MCF 10A (cell line): ENCODE measurements at regions not wholly inside any gene's neighbourhood (a gene's known extent, or its start where the extent isn't known, plus 50 kb on each side); places are given as distances from the start of the nearest gene placed in this dataset.
"Not testable (repeated sequence)": the region's sequence is repeated elsewhere in the genome, so short reads cannot be mapped to it uniquely, and the experiment has no call there.

Experiments
- BruUV-seq: library from RNA; stranded (reverse); fragments of 400-500 nt; replicated peaks from 2 replicates; lab custom pipeline; 2021; lab: Mats Ljungman, UMichigan
- CTCF ChIA-PET: fragments of 300-600 bp; sonication (Branson Sonifier 250); formaldehyde crosslinking; extraction: SDS; loops from one replicate; lab custom pipeline; 2021; ENCODE audit warnings: antibody characterized with exemption, inconsistent platforms; lab: Yijun Ruan, JAX
- POLR2A ChIA-PET: fragments of 300-600, 350-650 bp; sonication (Branson Sonifier 250); formaldehyde crosslinking; extraction: SDS; loops from one replicate; lab custom pipeline; 2020; ENCODE audit warnings: antibody characterized with exemption, inconsistent platforms; lab: Yijun Ruan, JAX
- DNase-seq: peaks from one replicate; pipeline ENCODE4 v3.0.0-alpha.2; 2018; ENCODE audit not compliant: unreplicated experiment
- H3K27ac Mint-ChIP-seq: one replicate; pipeline ENCODE4 v1.8.0; 2022; ENCODE audit warnings: mild to moderate bottlenecking, low read depth, mixed read lengths; ENCODE audit not compliant: unreplicated experiment
- H3K27me3 Mint-ChIP-seq: one replicate; pipeline ENCODE4 v1.8.0; 2022; ENCODE audit warnings: mixed read lengths; ENCODE audit not compliant: insufficient read depth, unreplicated experiment
- H3K36me3 Mint-ChIP-seq: one replicate; pipeline ENCODE4 v1.8.0; 2022; ENCODE audit warnings: mild to moderate bottlenecking, moderate library complexity, mixed read lengths; ENCODE audit not compliant: insufficient read depth, unreplicated experiment
- H3K4me1 Mint-ChIP-seq: one replicate; pipeline ENCODE4 v1.8.0; 2022; ENCODE audit warnings: mixed read lengths; ENCODE audit not compliant: insufficient read depth, unreplicated experiment
- H3K4me3 Mint-ChIP-seq: one replicate; pipeline ENCODE4 v1.8.0; 2022; ENCODE audit warnings: mild to moderate bottlenecking, moderate library complexity, mixed read lengths; ENCODE audit not compliant: unreplicated experiment
- H3K9me3 Mint-ChIP-seq: one replicate; pipeline ENCODE4 v1.8.0; 2022; ENCODE audit warnings: mixed read lengths; ENCODE audit not compliant: unreplicated experiment
- intact Hi-C: fragments of 100-400 bp; cut with micrococcal nuclease; formaldehyde crosslinking; loops from 2 replicates; pipeline ENCODE4 v1.14.1; 2022
- TF ChIP-seq, protein P1 (sequence below): fragments of 200-600 bp; IDR thresholded peaks from one replicate; pipeline ENCODE4 v1.8.0; 2022; ENCODE audit warnings: antibody characterized with exemption, mild to moderate bottlenecking; ENCODE audit not compliant: unreplicated experiment

DNA sequence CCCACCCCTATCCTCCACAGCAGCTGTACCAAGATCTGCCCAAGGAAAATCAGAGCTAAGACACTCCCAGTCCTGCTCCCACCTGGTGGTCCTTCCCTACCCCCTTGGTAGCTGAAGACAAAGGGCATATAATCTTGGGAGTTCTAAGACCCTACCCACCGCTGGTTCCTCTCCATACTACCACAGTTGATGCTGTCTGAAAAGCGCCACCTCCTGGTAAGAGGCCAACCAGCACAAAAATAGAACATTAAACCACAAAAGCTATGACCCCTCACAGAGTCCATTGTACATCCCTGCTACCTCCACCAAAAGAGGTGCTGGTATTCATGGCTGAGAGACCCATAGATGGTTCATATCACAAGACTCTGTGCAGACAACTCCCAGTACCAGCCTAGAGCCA is 161.5 kb upstream of the ARHGAP42 start:
- POLR2A ChIA-PET: interaction anchor here (0.7 kb wide), 1 partner anchor 20 kb away, joined by 4 read pairs; no protein-coding TSS in a partner anchor
- CTCF ChIA-PET: interaction anchor here (1.0 to 1.3 kb wide), 2 partner anchors 10 to 93 kb away, joined by 3 to 6 read pairs; no protein-coding TSS in a partner anchor
- Mint-ChIP-seq H3K36me3 (no peaks in the 10 kb centered on the region), H3K4me1 (no peaks in the 10 kb centered on the region), H3K9me3 (peaks cover 13% of the 10 kb centered on the region), H3K27ac (no peak overlapping the region), H3K27me3 (no peaks in the 10 kb centered on the region), H3K4me3 (no peak overlapping the region)
- intact Hi-C loops: no loop called here
- no TSS peak for BruUV-seq
- peak; percentile 43 for DNase-seq
- TF ChIP-seq, protein P1, sequence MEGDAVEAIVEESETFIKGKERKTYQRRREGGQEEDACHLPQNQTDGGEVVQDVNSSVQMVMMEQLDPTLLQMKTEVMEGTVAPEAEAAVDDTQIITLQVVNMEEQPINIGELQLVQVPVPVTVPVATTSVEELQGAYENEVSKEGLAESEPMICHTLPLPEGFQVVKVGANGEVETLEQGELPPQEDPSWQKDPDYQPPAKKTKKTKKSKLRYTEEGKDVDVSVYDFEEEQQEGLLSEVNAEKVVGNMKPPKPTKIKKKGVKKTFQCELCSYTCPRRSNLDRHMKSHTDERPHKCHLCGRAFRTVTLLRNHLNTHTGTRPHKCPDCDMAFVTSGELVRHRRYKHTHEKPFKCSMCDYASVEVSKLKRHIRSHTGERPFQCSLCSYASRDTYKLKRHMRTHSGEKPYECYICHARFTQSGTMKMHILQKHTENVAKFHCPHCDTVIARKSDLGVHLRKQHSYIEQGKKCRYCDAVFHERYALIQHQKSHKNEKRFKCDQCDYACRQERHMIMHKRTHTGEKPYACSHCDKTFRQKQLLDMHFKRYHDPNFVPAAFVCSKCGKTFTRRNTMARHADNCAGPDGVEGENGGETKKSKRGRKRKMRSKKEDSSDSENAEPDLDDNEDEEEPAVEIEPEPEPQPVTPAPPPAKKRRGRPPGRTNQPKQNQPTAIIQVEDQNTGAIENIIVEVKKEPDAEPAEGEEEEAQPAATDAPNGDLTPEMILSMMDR: no peak

DNA sequence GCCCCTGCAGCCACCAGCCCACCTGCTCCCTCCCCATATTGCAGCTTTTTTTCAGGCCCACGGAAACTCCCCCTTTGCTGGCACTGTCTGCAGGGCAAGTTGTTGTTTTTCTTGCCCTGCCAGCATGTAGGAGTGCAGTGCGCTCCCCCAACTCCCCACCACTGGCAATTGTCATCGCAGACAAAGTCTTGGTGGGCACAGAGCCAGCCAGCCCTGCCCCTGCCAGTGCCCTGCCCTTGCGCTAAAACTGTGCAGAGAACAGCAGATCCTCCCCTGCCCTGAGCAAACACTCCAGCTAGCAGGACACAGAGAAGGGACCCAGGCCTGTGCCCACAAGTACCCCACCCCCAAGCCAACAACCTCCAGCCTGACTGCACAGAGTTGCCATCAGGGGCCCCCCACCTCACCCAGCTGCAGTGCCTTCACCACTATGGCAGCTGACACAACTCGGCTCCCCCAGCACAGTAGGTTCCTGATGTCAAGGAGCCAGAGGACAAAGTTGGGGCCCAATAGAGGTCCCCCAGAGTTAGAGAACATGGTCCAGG is 158.1 kb upstream of the ARHGAP42 start:
- Mint-ChIP-seq H3K4me3 (no peak overlapping the region), H3K27me3 (no peaks in the 10 kb centered on the region), H3K4me1 (no peaks in the 10 kb centered on the region), H3K27ac (no peak overlapping the region), H3K9me3 (peaks cover 8% of the 10 kb centered on the region), H3K36me3 (no peaks in the 10 kb centered on the region)
- ChIA-PET CTCF (interaction anchor here (1.7 kb wide), 1 partner anchor 14 kb away, joined by 5 read pairs; no protein-coding TSS in a partner anchor), POLR2A (no interaction called here)
- intact Hi-C loops: no loop called here
- TF ChIP-seq, protein P1: no peak
- no TSS peak for BruUV-seq
- DNase-seq: no peak

DNA sequence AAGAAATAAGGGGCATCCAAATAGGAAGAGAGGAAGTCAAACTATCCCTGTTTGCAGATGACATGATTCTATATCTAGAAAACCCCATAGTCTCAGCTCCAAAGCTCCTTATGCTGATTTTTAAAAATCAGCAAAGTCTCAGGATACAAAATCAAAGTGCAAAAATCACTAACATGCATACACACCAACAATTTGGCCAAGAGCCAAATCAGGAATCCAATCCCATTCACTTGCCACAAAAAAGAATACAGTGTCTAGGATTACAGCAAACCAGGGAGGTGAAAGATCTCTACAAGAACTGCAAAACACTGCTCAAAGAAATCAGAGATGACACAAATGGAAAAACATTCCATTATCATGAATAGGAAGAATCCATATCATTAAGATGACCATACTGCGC is 155.8 kb upstream of the ARHGAP42 start:
- intact Hi-C loops, BruUV-seq, CTCF ChIA-PET, H3K4me3 Mint-ChIP-seq, H3K9me3 Mint-ChIP-seq, DNase-seq, H3K36me3 Mint-ChIP-seq, H3K27me3 Mint-ChIP-seq, H3K4me1 Mint-ChIP-seq, H3K27ac Mint-ChIP-seq, POLR2A ChIA-PET: not testable (repeated sequence)

DNA sequence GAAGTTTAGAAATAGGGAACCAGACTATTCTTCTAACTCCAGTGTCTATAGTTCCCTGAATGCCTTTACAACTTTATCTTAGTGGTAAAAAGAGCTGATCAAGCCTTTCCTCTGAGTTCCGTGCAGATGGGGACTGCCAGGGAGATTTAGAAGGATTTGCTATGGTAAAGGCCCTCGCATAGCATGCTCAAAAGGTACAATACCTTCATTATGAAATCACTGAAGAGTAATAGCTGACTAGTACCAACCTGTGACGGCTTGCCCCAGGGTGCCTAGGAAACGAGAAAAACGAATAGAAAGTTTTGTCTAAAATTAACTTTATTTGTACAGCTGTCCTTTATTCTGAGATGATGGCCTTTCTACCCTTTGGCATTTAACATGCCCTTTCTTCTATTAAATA is 150.1 kb upstream of the ARHGAP42 start:
- no peaks in the 10 kb centered on the region for H3K27me3 Mint-ChIP-seq
- ChIA-PET POLR2A (no interaction called here), CTCF (no interaction called here)
- no peak overlapping the region for H3K4me3 Mint-ChIP-seq
- no peak overlapping the region for H3K27ac Mint-ChIP-seq
- H3K9me3 Mint-ChIP-seq: no peaks in the 10 kb centered on the region
- TF ChIP-seq, protein P1: no peak
- intact Hi-C loops: no loop called here
- peak; percentile 22 for DNase-seq
- H3K4me1 Mint-ChIP-seq: no peaks in the 10 kb centered on the region
- BruUV-seq: no TSS peak
- no peaks in the 10 kb centered on the region for H3K36me3 Mint-ChIP-seq
